Ishikawa (cell line): ENCODE measurements at regions not wholly inside any gene's neighbourhood (a gene's known extent, or its start where the extent isn't known, plus 50 kb on each side); places are given as distances from the start of the nearest gene placed in this dataset.

Experiments used
- CEBPB ChIP-seq: IDR thresholded peaks from 2 replicates; pipeline ENCODE4 v1.6.1; 2012
- CREB1 ChIP-seq: IDR thresholded peaks from 2 replicates; pipeline ENCODE4 v1.6.1; 2012; ENCODE audit warnings: low read depth
- EGR1 ChIP-seq: IDR thresholded peaks from 2 replicates; pipeline ENCODE4 v1.6.1; 2012
- EP300 ChIP-seq: IDR thresholded peaks from 2 replicates; pipeline ENCODE4 v1.6.1; 2012; ENCODE audit warnings: borderline replicate concordance
- FOXM1 ChIP-seq: IDR thresholded peaks from 2 replicates; pipeline ENCODE4 v1.6.1; 2012; ENCODE audit warnings: low read depth, borderline replicate concordance
- NFIC ChIP-seq: IDR thresholded peaks from 2 replicates; pipeline ENCODE4 v1.6.1; 2012
- RAD21 ChIP-seq: IDR thresholded peaks from 2 replicates; pipeline ENCODE4 v1.6.1; 2012; ENCODE audit warnings: low read depth
- TAF1 ChIP-seq: IDR thresholded peaks from 2 replicates; pipeline ENCODE4 v1.6.1; 2012; ENCODE audit warnings: low read depth, mild to moderate bottlenecking
- TCF12 ChIP-seq: IDR thresholded peaks from 2 replicates; pipeline ENCODE4 v1.6.1; 2012; ENCODE audit warnings: low read depth
- TEAD4 ChIP-seq: IDR thresholded peaks from 2 replicates; pipeline ENCODE4 v1.6.1; 2012
- YY1 ChIP-seq: IDR thresholded peaks from 2 replicates; pipeline ENCODE4 v1.6.1; 2012; ENCODE audit warnings: low read depth
- ZBTB7A ChIP-seq: IDR thresholded peaks from 2 replicates; pipeline ENCODE4 v1.6.1; 2012; ENCODE audit warnings: low read depth
- TF ChIP-seq, protein P1 (sequence below): IDR thresholded peaks from 2 replicates; pipeline ENCODE4 v1.6.1; 2012
- TF ChIP-seq, protein P2 (sequence below): IDR thresholded peaks from 2 replicates; pipeline ENCODE4 v1.6.1; 2012; ENCODE audit warnings: low read depth, mild to moderate bottlenecking
- TF ChIP-seq, protein P3 (sequence below): IDR thresholded peaks from 2 replicates; pipeline ENCODE4 v1.6.1; 2012

DNA sequence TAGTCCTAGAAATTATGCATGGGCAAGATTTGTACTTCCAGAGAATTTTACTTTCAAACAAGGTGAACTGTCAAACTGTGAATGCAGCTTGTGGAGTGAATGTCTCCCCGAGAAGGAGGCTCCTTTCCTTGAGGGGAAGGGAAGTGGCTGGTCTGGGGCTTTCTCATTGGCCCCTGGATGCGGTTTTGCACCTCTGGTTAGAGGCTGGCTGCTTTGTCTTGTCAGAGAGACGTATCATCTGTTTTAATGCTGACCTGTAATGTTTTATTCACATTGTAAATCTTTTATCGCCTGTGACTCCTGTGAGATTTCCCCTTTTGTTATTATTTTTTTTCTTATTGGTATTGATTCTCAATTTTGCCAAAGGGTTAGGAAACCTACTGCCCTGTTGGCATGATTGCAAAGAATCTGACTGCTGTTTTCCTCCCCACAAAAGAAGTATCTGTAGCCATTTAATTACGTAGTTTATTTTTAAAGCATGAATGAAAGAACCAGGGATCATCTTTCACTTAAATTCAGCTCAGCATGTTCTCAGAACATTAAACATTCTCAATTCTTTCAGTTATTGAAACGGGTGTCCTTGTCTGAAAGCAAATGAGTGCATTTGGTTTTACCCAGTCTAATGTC lies 238.3 kb upstream of the NFE2L3 start:
- no peak for TF ChIP-seq CREB1
- TF ChIP-seq TEAD4 = no peak
- no peak for TF ChIP-seq EP300
- TF ChIP-seq FOXM1 = no peak
- TF ChIP-seq, protein P1, sequence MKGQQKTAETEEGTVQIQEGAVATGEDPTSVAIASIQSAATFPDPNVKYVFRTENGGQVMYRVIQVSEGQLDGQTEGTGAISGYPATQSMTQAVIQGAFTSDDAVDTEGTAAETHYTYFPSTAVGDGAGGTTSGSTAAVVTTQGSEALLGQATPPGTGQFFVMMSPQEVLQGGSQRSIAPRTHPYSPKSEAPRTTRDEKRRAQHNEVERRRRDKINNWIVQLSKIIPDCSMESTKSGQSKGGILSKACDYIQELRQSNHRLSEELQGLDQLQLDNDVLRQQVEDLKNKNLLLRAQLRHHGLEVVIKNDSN = no peak
- no peak for TF ChIP-seq RAD21
- TF ChIP-seq, protein P2, sequence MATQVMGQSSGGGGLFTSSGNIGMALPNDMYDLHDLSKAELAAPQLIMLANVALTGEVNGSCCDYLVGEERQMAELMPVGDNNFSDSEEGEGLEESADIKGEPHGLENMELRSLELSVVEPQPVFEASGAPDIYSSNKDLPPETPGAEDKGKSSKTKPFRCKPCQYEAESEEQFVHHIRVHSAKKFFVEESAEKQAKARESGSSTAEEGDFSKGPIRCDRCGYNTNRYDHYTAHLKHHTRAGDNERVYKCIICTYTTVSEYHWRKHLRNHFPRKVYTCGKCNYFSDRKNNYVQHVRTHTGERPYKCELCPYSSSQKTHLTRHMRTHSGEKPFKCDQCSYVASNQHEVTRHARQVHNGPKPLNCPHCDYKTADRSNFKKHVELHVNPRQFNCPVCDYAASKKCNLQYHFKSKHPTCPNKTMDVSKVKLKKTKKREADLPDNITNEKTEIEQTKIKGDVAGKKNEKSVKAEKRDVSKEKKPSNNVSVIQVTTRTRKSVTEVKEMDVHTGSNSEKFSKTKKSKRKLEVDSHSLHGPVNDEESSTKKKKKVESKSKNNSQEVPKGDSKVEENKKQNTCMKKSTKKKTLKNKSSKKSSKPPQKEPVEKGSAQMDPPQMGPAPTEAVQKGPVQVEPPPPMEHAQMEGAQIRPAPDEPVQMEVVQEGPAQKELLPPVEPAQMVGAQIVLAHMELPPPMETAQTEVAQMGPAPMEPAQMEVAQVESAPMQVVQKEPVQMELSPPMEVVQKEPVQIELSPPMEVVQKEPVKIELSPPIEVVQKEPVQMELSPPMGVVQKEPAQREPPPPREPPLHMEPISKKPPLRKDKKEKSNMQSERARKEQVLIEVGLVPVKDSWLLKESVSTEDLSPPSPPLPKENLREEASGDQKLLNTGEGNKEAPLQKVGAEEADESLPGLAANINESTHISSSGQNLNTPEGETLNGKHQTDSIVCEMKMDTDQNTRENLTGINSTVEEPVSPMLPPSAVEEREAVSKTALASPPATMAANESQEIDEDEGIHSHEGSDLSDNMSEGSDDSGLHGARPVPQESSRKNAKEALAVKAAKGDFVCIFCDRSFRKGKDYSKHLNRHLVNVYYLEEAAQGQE = no peak
- no peak for TF ChIP-seq TAF1
- TF ChIP-seq NFIC = no peak
- TF ChIP-seq ZBTB7A = no peak
- TF ChIP-seq YY1 = no peak
- TF ChIP-seq, protein P3, sequence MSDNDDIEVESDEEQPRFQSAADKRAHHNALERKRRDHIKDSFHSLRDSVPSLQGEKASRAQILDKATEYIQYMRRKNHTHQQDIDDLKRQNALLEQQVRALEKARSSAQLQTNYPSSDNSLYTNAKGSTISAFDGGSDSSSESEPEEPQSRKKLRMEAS = no peak
- no peak for TF ChIP-seq EGR1

DNA sequence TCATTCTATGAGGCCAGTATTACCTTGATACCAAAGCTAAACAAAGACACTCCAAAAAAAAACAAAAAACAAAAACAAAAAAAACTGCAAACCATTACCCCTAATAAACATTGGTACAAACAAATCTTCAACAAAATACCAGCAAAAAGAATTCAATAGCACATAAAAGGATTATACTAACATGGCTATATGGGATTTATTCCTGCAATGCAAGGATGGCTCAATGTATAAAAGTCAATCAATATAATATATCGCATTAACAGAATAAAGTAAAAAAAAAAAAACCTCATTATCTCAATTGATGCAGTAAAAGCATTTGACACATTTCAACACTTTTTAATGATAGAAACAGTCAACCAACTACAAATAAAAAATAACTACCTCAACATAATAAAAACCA lies 233.3 kb upstream of the NFE2L3 start:
- TF ChIP-seq TAF1 (no peak), CREB1 (no peak), YY1 (no peak), NFIC (no peak), EGR1 (no peak), EP300 (no peak), FOXM1 (no peak), RAD21 (no peak), TCF12 (no peak), TEAD4 (no peak)
- TF ChIP-seq, protein P1 = no peak
- TF ChIP-seq, protein P3 = no peak

DNA sequence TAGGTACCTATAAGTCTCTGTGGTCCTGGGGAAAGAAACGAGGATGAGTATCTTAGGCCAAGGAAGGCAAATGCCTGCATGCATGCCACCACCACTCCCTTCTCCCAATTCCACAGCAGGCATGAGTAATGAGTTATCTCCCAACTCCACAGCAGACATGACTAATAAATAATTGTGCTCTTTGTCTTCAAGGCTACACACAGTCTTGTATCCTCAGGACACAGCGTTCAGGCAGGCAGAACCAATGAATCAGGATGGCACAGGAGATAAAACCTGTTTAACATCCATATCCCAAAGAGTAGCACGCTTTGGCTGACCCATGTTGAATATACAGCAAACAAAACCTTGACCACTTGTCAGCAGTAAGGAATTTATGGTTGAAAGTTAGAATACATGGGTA lies 229.7 kb upstream of the NFE2L3 start:
- TF ChIP-seq EP300 (no peak), FOXM1 (no peak), TCF12 (no peak), RAD21 (no peak), CREB1 (no peak), EGR1 (no peak)
- TF ChIP-seq, protein P3 = no peak
- TF ChIP-seq, protein P2 = no peak

DNA sequence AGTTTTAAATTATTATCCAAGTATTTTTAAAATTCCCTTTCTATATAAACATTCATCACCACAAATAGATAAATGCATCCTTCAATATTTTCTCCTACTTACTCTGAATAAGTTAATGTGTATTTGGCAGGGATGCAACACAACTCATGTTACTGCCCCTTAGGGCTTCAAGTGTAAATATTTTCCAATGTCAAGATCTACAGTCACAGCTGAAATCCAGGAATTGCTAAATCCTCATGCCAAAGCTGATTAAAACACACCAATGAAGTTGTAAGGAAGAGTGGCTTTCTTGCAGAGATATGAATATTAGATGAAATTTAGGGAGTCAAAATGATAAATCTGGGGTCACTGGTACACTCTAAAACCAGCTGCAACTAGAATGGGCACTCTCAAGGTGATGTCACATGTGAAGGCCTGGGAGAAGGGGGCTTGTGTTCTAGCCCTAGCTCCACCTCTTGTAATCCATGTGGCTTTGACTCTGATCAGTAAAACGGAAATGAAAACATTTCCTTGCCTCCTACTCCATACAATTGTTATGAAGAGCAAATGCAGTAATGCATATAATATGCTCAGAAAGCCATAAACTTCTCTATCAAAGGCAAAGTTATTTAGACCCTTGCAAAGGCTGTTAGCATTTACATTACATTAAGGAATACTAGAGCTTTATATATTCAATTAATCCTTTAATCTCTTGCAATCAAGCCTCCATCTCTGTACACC lies 228.1 kb upstream of the NFE2L3 start:
- TF ChIP-seq EGR1 (no peak), TEAD4 (no peak), TCF12 (no peak), CEBPB (no peak), CREB1 (no peak), TAF1 (no peak), FOXM1 (no peak)

DNA sequence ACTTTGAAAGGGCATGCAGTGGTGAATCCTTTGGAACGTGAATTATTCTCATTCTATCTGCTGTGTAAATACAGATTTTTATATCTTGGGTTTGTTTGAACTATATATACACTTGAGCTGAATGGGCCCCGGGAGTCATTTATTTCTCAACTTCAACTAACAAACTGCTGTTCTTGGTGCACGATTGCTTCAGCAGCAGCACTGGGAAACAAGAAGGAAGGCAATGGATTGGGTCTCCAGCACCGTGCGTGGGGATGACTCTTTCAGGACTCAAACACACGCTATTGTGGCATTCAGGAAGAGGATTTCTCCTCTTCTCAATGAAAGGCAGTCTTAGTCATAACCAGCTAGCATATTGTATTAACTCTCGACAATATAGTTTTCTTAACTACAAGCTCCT lies 226.0 kb upstream of the NFE2L3 start:
- TF ChIP-seq, protein P2 = no peak
